ENCODE measurements at regions not wholly inside any gene's neighbourhood (a gene's known extent, or its start where the extent isn't known, plus 50 kb on each side); places are given as distances from the start of the nearest gene placed in this dataset.
A peak's percentile ranks its signal among the peaks of the same experiment; 100 is the strongest.

GRCh38 chr12:19967431-19967830 lies 400.9 kb upstream of the PDE3A start:
- Histone ChIP-seq H2AFZ (ENCODE audit: low read length) (no peak overlapping the region), H3K79me2 (ENCODE audit: control insufficient read depth, insufficient read depth, low read length) (no peaks in the 10 kb centered on the region), H3K36me3 (ENCODE audit: control insufficient read depth, insufficient read depth, low read length) (no peaks in the 10 kb centered on the region), H4K20me1 (ENCODE audit: control insufficient read depth, extremely low read depth, insufficient read depth, low read length) (no peaks in the 10 kb centered on the region), H3K27ac (ENCODE audit: insufficient read depth, low read length) (peak overlapping the region; percentile 9), H3K4me3 (replicated peaks in 1 of 4; ENCODE audit: control extremely low read depth in 1 of 4, insufficient read depth in 1 of 4, low read depth in 3 of 4, low read length in 4 of 4) (no peak overlapping the region), H3K9me3 (ENCODE audit: control insufficient read depth, insufficient read depth, low read depth, low read length) (no peaks in the 10 kb centered on the region), H3K4me2 (ENCODE audit: extremely low read depth, insufficient read depth, low read length) (no peak overlapping the region), H3K9ac (ENCODE audit: insufficient read depth, low read length) (no peak overlapping the region), H3K4me1 (ENCODE audit: control insufficient read depth, extremely low read depth, insufficient read depth, low read length) (peaks cover 6% of the 10 kb centered on the region), H3K27me3 (ENCODE audit: control insufficient read depth, insufficient read depth, low read length) (no peaks in the 10 kb centered on the region)
- TF ChIP-seq EZH2 (IDR thresholded peaks at IDR 0.05; ENCODE audit: low read length, missing control alignments) (no peak), CTCF (conservative IDR thresholded peaks at IDR 0.05 in 1 of 2, IDR thresholded peaks at IDR 0.05 in 1 of 2; ENCODE audit: low read depth in 1 of 2, low read length in 2 of 2) (no peak)
- peak; percentile 82 to 99 for DNase-seq (ENCODE audit: low read depth in 2 of 2)

GRCh38 chr12:19970116-19970515 lies 398.2 kb upstream of the PDE3A start:
- Histone ChIP-seq H3K9me3 (ENCODE audit: control insufficient read depth, insufficient read depth, low read depth, low read length) (no peaks in the 10 kb centered on the region), H3K36me3 (ENCODE audit: control insufficient read depth, insufficient read depth, low read length) (no peaks in the 10 kb centered on the region), H3K79me2 (ENCODE audit: control insufficient read depth, insufficient read depth, low read length) (no peaks in the 10 kb centered on the region), H3K9ac (ENCODE audit: insufficient read depth, low read length) (no peak overlapping the region), H3K27me3 (ENCODE audit: control insufficient read depth, insufficient read depth, low read length) (no peaks in the 10 kb centered on the region), H3K4me3 (replicated peaks in 1 of 4; ENCODE audit: control extremely low read depth in 1 of 4, insufficient read depth in 1 of 4, low read depth in 3 of 4, low read length in 4 of 4) (no peak overlapping the region), H4K20me1 (ENCODE audit: control insufficient read depth, extremely low read depth, insufficient read depth, low read length) (no peaks in the 10 kb centered on the region), H3K27ac (ENCODE audit: insufficient read depth, low read length) (no peak overlapping the region), H3K4me2 (ENCODE audit: extremely low read depth, insufficient read depth, low read length) (no peak overlapping the region), H3K4me1 (ENCODE audit: control insufficient read depth, extremely low read depth, insufficient read depth, low read length) (peaks cover 6% of the 10 kb centered on the region), H2AFZ (ENCODE audit: low read length) (no peak overlapping the region)
- DNase-seq (ENCODE audit: low read depth in 2 of 2) = peak; percentile 68 to 96
- TF ChIP-seq EZH2 (IDR thresholded peaks at IDR 0.05; ENCODE audit: low read length, missing control alignments) (no peak), CTCF (conservative IDR thresholded peaks at IDR 0.05 in 1 of 2, IDR thresholded peaks at IDR 0.05 in 1 of 2; ENCODE audit: low read depth in 1 of 2, low read length in 2 of 2) (no peak)

GRCh38 chr12:19970821-19971220 lies 397.5 kb upstream of the PDE3A start:
- peak in 1 of 2 donors; percentile 58 for DNase-seq (ENCODE audit: low read depth in 2 of 2)
- H3K27me3 ChIP-seq (ENCODE audit: control insufficient read depth, insufficient read depth, low read length) = no peaks in the 10 kb centered on the region
- H3K4me3 ChIP-seq (replicated peaks in 1 of 4; ENCODE audit: control extremely low read depth in 1 of 4, insufficient read depth in 1 of 4, low read depth in 3 of 4, low read length in 4 of 4) = no peak overlapping the region
- peaks cover 6% of the 10 kb centered on the region for H3K4me1 ChIP-seq (ENCODE audit: control insufficient read depth, extremely low read depth, insufficient read depth, low read length)
- no peak overlapping the region for H2AFZ ChIP-seq (ENCODE audit: low read length)
- no peaks in the 10 kb centered on the region for H3K79me2 ChIP-seq (ENCODE audit: control insufficient read depth, insufficient read depth, low read length)
- no peaks in the 10 kb centered on the region for H4K20me1 ChIP-seq (ENCODE audit: control insufficient read depth, extremely low read depth, insufficient read depth, low read length)
- H3K36me3 ChIP-seq (ENCODE audit: control insufficient read depth, insufficient read depth, low read length) = no peaks in the 10 kb centered on the region
- TF ChIP-seq EZH2 (IDR thresholded peaks at IDR 0.05; ENCODE audit: low read length, missing control alignments) = no peak
- TF ChIP-seq CTCF (conservative IDR thresholded peaks at IDR 0.05 in 1 of 2, IDR thresholded peaks at IDR 0.05 in 1 of 2; ENCODE audit: low read depth in 1 of 2, low read length in 2 of 2) = no peak
- no peaks in the 10 kb centered on the region for H3K9me3 ChIP-seq (ENCODE audit: control insufficient read depth, insufficient read depth, low read depth, low read length)
- no peak overlapping the region for H3K9ac ChIP-seq (ENCODE audit: insufficient read depth, low read length)
- no peak overlapping the region for H3K4me2 ChIP-seq (ENCODE audit: extremely low read depth, insufficient read depth, low read length)
- H3K27ac ChIP-seq (ENCODE audit: insufficient read depth, low read length) = no peak overlapping the region

Measured in fibroblast of lung (primary cell).